HCT116 (cell line): ENCODE measurements at regions not wholly inside any gene's neighbourhood (a gene's known extent, or its start where the extent isn't known, plus 50 kb on each side); places are given as distances from the start of the nearest gene placed in this dataset.

Source experiments
- ATAC-seq: fragments of 200-7000 bp; cut with Tn5 transposase; 2 replicates; pipeline ENCODE4 v1.9.1; 2020; ENCODE audit warnings: mild to moderate bottlenecking, moderate library complexity
- BruUV-seq: library from RNA; stranded (reverse); fragments of 400-500 nt; replicated peaks from 2 replicates; lab custom pipeline; 2021; lab: Mats Ljungman, UMichigan
- CTCF ChIA-PET: fragments of 300-600 bp; sonication (Branson Sonifier 250); formaldehyde crosslinking; loops from one replicate; lab custom pipeline; 2021; ENCODE audit warnings: antibody characterized with exemption; lab: Charles Lee
- POLR2A ChIA-PET: fragments of 300-600, 350-600 bp; sonication (Branson Sonifier 250); formaldehyde crosslinking; loops from one replicate; lab custom pipeline; 2021; ENCODE audit warnings: antibody characterized with exemption; lab: Charles Lee
- RAD21 ChIA-PET, 2 experiments: fragments of 300-600 bp; sonication (Branson Sonifier 250); formaldehyde crosslinking; loops; one replicate each; lab custom pipeline; 2023; ENCODE audit warnings: low total read pairs in 2 of 2; ENCODE audit not compliant: uncharacterized antibody in 2 of 2, unreplicated experiment in 2 of 2, low non-redundant PET in 1 of 2; lab: Charles Lee
- DNase-seq: peaks from one replicate; pipeline ENCODE4 v3.0.0-alpha.2; 2010; ENCODE audit warnings: low read depth, low spot score
- H2AFZ ChIP-seq: fragments of 200-600 bp; shearing (Covaris generic), sonication (generic); 2 replicates; pipeline ENCODE4 v1.6.1; 2017; ENCODE audit warnings: low read depth, mixed run types, mixed read lengths, antibody characterized with exemption, low read length; ENCODE audit not compliant: poor library complexity, severe bottlenecking
- H3K27ac ChIP-seq: 2 replicates; pipeline ENCODE4 v1.5.1; 2012; ENCODE audit warnings: low read depth, low read length
- H3K27me3 ChIP-seq: fragments of 200-600 bp; sonication (generic); 2 replicates; pipeline ENCODE4 v1.6.1; 2016; ENCODE audit warnings: mixed run types, low read length, mixed read lengths; ENCODE audit not compliant: insufficient read depth
- H3K36me3 ChIP-seq, 2 experiments: fragments of 200-500 bp in 1 of 2; fragments of 200-600 bp in 1 of 2; sonication (Bioruptor generic) in 1 of 2; sonication (generic) in 1 of 2; 2 replicates each; pipeline versions ENCODE4 v1.5.1 to v1.6.1; 2014 to 2016; ENCODE audit warnings: low read length in 2 of 2, inconsistent platforms in 1 of 2, mixed read lengths in 1 of 2, mixed run types in 1 of 2; ENCODE audit not compliant: insufficient read depth in 2 of 2, control insufficient read depth in 1 of 2
- H3K4me1 ChIP-seq, 2 experiments: fragments of 200-600 bp in 1 of 2; sonication (generic) in 1 of 2; 2 replicates each; pipeline versions ENCODE4 v1.5.1 to v1.6.1; 2012 to 2017; ENCODE audit warnings: low read length in 2 of 2, inconsistent platforms in 1 of 2, mild to moderate bottlenecking in 1 of 2, mixed read lengths in 1 of 2, mixed run types in 1 of 2, moderate library complexity in 1 of 2; ENCODE audit not compliant: insufficient read depth in 2 of 2, control insufficient read depth in 1 of 2
- H3K4me2 ChIP-seq: fragments of 200-600 bp; sonication (generic); 2 replicates; pipeline ENCODE4 v1.6.1; 2017; ENCODE audit warnings: mixed run types, low read length, mixed read lengths
- H3K4me3 ChIP-seq, 2 experiments: fragments of 200-600 bp in 1 of 2; sonication (generic) in 1 of 2; replicated peaks in 1 of 2; 2 replicates each; pipeline ENCODE4 v1.5.1; 2011 to 2016; ENCODE audit warnings: low read length in 2 of 2, control low read depth in 1 of 2, low read depth in 1 of 2, mild to moderate bottlenecking in 1 of 2, mixed read lengths in 1 of 2, mixed run types in 1 of 2
- H3K79me2 ChIP-seq: fragments of 200-600 bp; sonication (generic); 2 replicates; pipeline ENCODE4 v1.6.1; 2017; ENCODE audit warnings: mild to moderate bottlenecking, mixed run types, low read length, moderate library complexity, mixed read lengths; ENCODE audit not compliant: insufficient read depth
- H3K9ac ChIP-seq: fragments of 200-600 bp; sonication (generic); 2 replicates; pipeline ENCODE4 v1.6.1; 2016; ENCODE audit warnings: low read length, mixed read lengths
- H3K9me2 ChIP-seq: fragments of 200-600 bp; sonication (generic), shearing (Covaris generic); 2 replicates; pipeline ENCODE4 v1.6.1; 2017; ENCODE audit warnings: mixed run types, mild to moderate bottlenecking, moderate library complexity; ENCODE audit not compliant: insufficient read depth
- H3K9me3 ChIP-seq, 2 experiments: fragments of 200-500 bp in 1 of 2; fragments of 200-600 bp in 1 of 2; sonication (Bioruptor generic) in 1 of 2; sonication (generic) in 1 of 2; 2 replicates each; pipeline ENCODE4 v1.6.1; 2014 to 2017; ENCODE audit warnings: low read length in 2 of 2, mixed read lengths in 2 of 2, inconsistent platforms in 1 of 2, low read depth in 1 of 2, mild to moderate bottlenecking in 1 of 2, mixed run types in 1 of 2, moderate library complexity in 1 of 2; ENCODE audit not compliant: control insufficient read depth in 1 of 2, insufficient read depth in 1 of 2
- H4K20me1 ChIP-seq: fragments of 200-600 bp; sonication (generic), shearing (Covaris generic); 2 replicates; pipeline ENCODE4 v1.6.1; 2017; ENCODE audit warnings: mixed run types, mild to moderate bottlenecking, moderate library complexity; ENCODE audit not compliant: insufficient read depth
- CEBPB ChIP-seq: IDR thresholded peaks from 2 replicates; pipeline ENCODE4 v1.6.1; 2012; ENCODE audit warnings: low read depth
- EGR1 ChIP-seq: IDR thresholded peaks from 2 replicates; pipeline ENCODE4 v1.6.1; 2012; ENCODE audit warnings: low read depth
- EZH2 ChIP-seq: fragments of 200-600 bp; sonication (generic); IDR thresholded peaks from 2 replicates; pipeline ENCODE4 v1.6.1; 2017; ENCODE audit warnings: antibody characterized with exemption, mixed run types
- FOSL1 ChIP-seq: IDR thresholded peaks from 2 replicates; pipeline ENCODE4 v1.6.1; 2012; ENCODE audit warnings: low read depth
- POLR2A ChIP-seq: IDR thresholded peaks from 2 replicates; pipeline ENCODE4 v1.7.0; 2011; ENCODE audit warnings: borderline replicate concordance; ENCODE audit not compliant: insufficient read depth, insufficient read length; ENCODE audit errors: extremely low read depth
- POLR2AphosphoS5 ChIP-seq: IDR thresholded peaks from 2 replicates; pipeline ENCODE4 v1.6.1; 2011; ENCODE audit warnings: mild to moderate bottlenecking, low read depth, low read length, moderate library complexity
- SRF ChIP-seq: IDR thresholded peaks from 2 replicates; pipeline ENCODE4 v1.6.1; 2012; ENCODE audit warnings: low read depth
- TCF7L2 ChIP-seq: IDR thresholded peaks from 2 replicates; pipeline ENCODE4 v1.7.0; 2011; ENCODE audit warnings: borderline replicate concordance, inconsistent platforms; ENCODE audit not compliant: insufficient read depth, insufficient read length; ENCODE audit errors: extremely low read depth
- intact Hi-C: fragments of 100-400 bp; cut with micrococcal nuclease; formaldehyde crosslinking; loops from 2 replicates; pipeline ENCODE4 v1.10.0; 2022
- TF ChIP-seq, protein P1 (sequence below): IDR thresholded peaks from 2 replicates; pipeline ENCODE4 v1.6.1; 2012; ENCODE audit warnings: low read depth
- TF ChIP-seq, protein P2 (sequence below): IDR thresholded peaks from 2 replicates; pipeline ENCODE4 v1.6.1; 2011; ENCODE audit warnings: mild to moderate bottlenecking, low read length, moderate library complexity; ENCODE audit not compliant: insufficient replicate concordance; ENCODE audit errors: extremely low read depth

DNA sequence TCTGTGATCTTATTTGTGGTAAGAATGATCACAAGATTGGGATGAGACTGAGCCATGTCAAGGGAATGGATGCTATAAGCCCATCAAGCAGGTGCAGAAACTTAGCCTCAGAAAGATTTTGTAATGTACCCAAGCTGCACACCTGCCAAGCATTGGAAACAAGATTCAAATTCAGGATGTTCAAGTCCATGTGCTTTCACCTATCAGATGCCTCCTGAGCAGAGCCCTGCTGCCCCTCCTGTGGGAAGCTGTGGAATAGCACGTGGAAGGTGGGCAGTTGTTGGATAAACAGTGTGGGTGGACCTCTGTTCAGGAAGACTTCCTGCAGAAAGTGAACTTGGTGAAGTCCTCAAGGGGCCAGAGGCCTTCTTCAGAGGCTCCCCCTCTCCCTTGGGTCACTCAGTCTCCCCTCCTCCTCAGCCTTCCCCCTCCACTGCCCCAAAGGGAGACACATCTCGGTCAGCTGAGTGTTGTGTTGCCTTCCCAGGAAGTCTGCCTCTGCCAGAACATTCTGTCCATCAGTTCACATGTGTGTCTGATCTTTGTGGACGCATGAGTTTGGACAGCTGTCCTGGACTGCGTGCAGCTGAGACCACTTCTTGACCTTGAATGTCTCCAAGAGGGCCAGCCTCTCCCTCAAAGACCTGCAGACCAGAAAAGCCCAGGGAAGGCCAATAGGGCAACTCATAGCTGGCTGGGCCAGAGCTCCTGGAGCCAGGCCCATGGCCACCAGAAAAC, 186.1 kb downstream of the INHBB start:
- no peaks in the 10 kb centered on the region for H3K9me2 ChIP-seq
- RAD21 ChIA-PET = no interaction called here
- H3K36me3 ChIP-seq = no peaks in the 10 kb centered on the region
- DNase-seq = no peak
- H4K20me1 ChIP-seq = no peaks in the 10 kb centered on the region
- no TSS peak for BruUV-seq
- no peak for TF ChIP-seq POLR2AphosphoS5
- TF ChIP-seq FOSL1 = no peak
- TF ChIP-seq SRF = no peak
- TF ChIP-seq EZH2 = no peak
- no peak for TF ChIP-seq CEBPB
- TF ChIP-seq, protein P1, sequence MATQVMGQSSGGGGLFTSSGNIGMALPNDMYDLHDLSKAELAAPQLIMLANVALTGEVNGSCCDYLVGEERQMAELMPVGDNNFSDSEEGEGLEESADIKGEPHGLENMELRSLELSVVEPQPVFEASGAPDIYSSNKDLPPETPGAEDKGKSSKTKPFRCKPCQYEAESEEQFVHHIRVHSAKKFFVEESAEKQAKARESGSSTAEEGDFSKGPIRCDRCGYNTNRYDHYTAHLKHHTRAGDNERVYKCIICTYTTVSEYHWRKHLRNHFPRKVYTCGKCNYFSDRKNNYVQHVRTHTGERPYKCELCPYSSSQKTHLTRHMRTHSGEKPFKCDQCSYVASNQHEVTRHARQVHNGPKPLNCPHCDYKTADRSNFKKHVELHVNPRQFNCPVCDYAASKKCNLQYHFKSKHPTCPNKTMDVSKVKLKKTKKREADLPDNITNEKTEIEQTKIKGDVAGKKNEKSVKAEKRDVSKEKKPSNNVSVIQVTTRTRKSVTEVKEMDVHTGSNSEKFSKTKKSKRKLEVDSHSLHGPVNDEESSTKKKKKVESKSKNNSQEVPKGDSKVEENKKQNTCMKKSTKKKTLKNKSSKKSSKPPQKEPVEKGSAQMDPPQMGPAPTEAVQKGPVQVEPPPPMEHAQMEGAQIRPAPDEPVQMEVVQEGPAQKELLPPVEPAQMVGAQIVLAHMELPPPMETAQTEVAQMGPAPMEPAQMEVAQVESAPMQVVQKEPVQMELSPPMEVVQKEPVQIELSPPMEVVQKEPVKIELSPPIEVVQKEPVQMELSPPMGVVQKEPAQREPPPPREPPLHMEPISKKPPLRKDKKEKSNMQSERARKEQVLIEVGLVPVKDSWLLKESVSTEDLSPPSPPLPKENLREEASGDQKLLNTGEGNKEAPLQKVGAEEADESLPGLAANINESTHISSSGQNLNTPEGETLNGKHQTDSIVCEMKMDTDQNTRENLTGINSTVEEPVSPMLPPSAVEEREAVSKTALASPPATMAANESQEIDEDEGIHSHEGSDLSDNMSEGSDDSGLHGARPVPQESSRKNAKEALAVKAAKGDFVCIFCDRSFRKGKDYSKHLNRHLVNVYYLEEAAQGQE = no peak
- TF ChIP-seq, protein P2, sequence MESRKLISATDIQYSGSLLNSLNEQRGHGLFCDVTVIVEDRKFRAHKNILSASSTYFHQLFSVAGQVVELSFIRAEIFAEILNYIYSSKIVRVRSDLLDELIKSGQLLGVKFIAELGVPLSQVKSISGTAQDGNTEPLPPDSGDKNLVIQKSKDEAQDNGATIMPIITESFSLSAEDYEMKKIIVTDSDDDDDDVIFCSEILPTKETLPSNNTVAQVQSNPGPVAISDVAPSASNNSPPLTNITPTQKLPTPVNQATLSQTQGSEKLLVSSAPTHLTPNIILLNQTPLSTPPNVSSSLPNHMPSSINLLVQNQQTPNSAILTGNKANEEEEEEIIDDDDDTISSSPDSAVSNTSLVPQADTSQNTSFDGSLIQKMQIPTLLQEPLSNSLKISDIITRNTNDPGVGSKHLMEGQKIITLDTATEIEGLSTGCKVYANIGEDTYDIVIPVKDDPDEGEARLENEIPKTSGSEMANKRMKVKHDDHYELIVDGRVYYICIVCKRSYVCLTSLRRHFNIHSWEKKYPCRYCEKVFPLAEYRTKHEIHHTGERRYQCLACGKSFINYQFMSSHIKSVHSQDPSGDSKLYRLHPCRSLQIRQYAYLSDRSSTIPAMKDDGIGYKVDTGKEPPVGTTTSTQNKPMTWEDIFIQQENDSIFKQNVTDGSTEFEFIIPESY = no peak
- no peak for TF ChIP-seq TCF7L2
- no peak for TF ChIP-seq EGR1
- TF ChIP-seq POLR2A = no peak
- no peak overlapping the region for H3K4me3 ChIP-seq
- intact Hi-C loops = no loop called here
- peaks cover 0 to 5% of the 10 kb centered on the region in 2 experiments; a peak in 1 of 4 replicates for H3K4me1 ChIP-seq
- H2AFZ ChIP-seq = no peak overlapping the region
- CTCF ChIA-PET = interaction anchor here (0.9 kb wide), 1 partner anchor 11 kb away, joined by 3 read pairs; no protein-coding TSS in a partner anchor
- no peak overlapping the region for H3K9ac ChIP-seq
- H3K79me2 ChIP-seq = no peaks in the 10 kb centered on the region
- ATAC-seq = no peak
- POLR2A ChIA-PET = no interaction called here
- no peak overlapping the region for H3K4me2 ChIP-seq
- no peaks in the 10 kb centered on the region for H3K27me3 ChIP-seq
- H3K27ac ChIP-seq = no peak overlapping the region
- H3K9me3 ChIP-seq = no peaks in the 10 kb centered on the region; a peak in 1 of 4 replicates
